ENCODE measurements at regions not wholly inside any gene's neighbourhood (a gene's known extent, or its start where the extent isn't known, plus 50 kb on each side); places are given as distances from the start of the nearest gene placed in this dataset.
"Not testable (repeated sequence)": the region's sequence is repeated elsewhere in the genome, so short reads cannot be mapped to it uniquely, and the experiment has no call there.

- no peak overlapping the region for H3K9ac ChIP-seq (ENCODE audit: low read depth in 1 of 2, low read length in 2 of 2)
- H3K27ac ChIP-seq (ENCODE audit: low read depth, low read length), result no peak overlapping the region
- no peaks in the 10 kb centered on the region for H3K36me3 ChIP-seq (ENCODE audit: control insufficient read depth in 1 of 2, insufficient read depth in 2 of 2, low read length in 2 of 2)
- H3K4me3 ChIP-seq (ENCODE audit: low read depth in 1 of 2, low read length in 2 of 2), result no peak overlapping the region
- no peaks in the 10 kb centered on the region for H3K4me1 ChIP-seq (ENCODE audit: control insufficient read depth in 1 of 2, insufficient read depth in 2 of 2, low read length in 2 of 2)
- peaks cover 6 to 11% of the 10 kb centered on the region in 2 donors for H3K9me3 ChIP-seq (ENCODE audit: control insufficient read depth in 1 of 2, low read length in 2 of 2)
- no peaks in the 10 kb centered on the region for H3K27me3 ChIP-seq (ENCODE audit: control insufficient read depth in 1 of 2, insufficient read depth in 2 of 2, low read length in 2 of 2)
Observed at GRCh38 chr5:98541641-98542040, 231.8 kb upstream of the RGMB start.

DNA sequence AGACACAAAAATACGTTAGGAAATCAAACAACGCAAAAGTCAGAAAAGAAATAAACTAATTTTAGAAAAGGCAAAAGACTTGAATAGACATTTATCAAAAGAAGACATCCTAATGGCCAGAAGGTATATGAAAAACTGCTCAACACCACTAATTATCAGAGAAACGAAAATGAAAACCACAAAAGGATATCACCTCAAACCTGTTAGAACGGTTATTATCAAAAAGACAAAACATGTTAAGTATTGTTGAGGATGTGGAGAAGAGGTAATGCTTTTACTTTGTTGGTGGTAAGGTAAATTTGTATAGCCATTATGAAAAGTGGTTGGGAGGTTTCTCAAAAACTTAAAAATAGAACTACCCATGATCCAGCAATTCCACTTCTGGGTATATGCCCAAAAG is 230.0 kb upstream of the RGMB start:
- peaks cover 6 to 11% of the 10 kb centered on the region in 2 donors for H3K9me3 ChIP-seq (ENCODE audit: control insufficient read depth in 1 of 2, low read length in 2 of 2)
- no peaks in the 10 kb centered on the region for H3K4me1 ChIP-seq (ENCODE audit: control insufficient read depth in 1 of 2, insufficient read depth in 2 of 2, low read length in 2 of 2)
- no peak overlapping the region for H3K9ac ChIP-seq (ENCODE audit: low read depth in 1 of 2, low read length in 2 of 2)
- H3K27me3 ChIP-seq (ENCODE audit: control insufficient read depth in 1 of 2, insufficient read depth in 2 of 2, low read length in 2 of 2), result no peaks in the 10 kb centered on the region
- no peak overlapping the region for H3K27ac ChIP-seq (ENCODE audit: low read depth, low read length)
- no peak overlapping the region for H3K4me3 ChIP-seq (ENCODE audit: low read depth in 1 of 2, low read length in 2 of 2)
- H3K36me3 ChIP-seq (ENCODE audit: control insufficient read depth in 1 of 2, insufficient read depth in 2 of 2, low read length in 2 of 2), result no peaks in the 10 kb centered on the region

DNA sequence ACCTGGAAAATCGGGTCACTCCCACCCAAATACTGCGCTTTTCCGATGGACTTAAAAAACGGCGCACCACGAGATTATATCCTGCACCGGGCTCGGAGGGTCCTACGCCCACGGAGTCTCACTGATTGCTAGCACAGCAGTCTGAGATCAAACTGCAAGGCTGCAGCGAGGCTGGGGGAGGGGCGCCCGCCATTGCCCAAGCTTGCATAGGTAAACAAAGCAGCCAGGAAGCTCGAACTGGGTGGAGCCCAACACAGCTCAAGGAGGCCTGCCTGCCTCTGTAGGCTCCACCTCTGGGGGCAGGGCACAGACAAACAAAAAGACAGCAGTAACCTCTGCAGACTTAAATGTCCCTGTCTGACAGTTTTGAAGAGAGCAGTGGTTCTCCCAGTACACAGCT is 226.5 kb upstream of the RGMB start:
- H3K4me1 ChIP-seq (ENCODE audit: control insufficient read depth in 1 of 2, insufficient read depth in 2 of 2, low read length in 2 of 2); H3K9me3 ChIP-seq (ENCODE audit: control insufficient read depth in 1 of 2, low read length in 2 of 2); H3K36me3 ChIP-seq (ENCODE audit: control insufficient read depth in 1 of 2, insufficient read depth in 2 of 2, low read length in 2 of 2); H3K27ac ChIP-seq (ENCODE audit: low read depth, low read length); H3K9ac ChIP-seq (ENCODE audit: low read depth in 1 of 2, low read length in 2 of 2); H3K4me3 ChIP-seq (ENCODE audit: low read depth in 1 of 2, low read length in 2 of 2); H3K27me3 ChIP-seq (ENCODE audit: control insufficient read depth in 1 of 2, insufficient read depth in 2 of 2, low read length in 2 of 2): not testable (repeated sequence)

DNA sequence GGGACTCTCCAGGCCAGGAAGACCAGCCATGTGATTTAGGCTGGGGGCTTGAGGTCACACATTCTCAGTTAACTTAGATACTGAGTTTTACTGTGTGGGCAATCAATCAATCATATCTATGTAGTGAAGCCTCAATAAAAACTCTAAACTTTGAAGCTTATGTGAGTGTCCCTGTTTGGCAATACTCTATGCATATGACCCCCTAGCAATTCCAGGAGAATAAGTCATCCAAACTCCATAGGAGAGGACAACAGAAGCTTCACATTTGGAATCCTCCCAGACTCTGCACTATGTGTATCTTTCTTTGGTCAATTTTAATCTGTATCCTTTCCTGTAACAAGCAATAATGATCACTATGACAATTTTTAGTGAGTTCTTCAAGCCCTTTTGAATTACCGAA is 216.8 kb upstream of the RGMB start:
- no peak overlapping the region for H3K4me3 ChIP-seq (ENCODE audit: low read depth in 1 of 2, low read length in 2 of 2)
- no peak overlapping the region for H3K9ac ChIP-seq (ENCODE audit: low read depth in 1 of 2, low read length in 2 of 2)
- no peak overlapping the region for H3K27ac ChIP-seq (ENCODE audit: low read depth, low read length)
- no peaks in the 10 kb centered on the region for H3K36me3 ChIP-seq (ENCODE audit: control insufficient read depth in 1 of 2, insufficient read depth in 2 of 2, low read length in 2 of 2)
- H3K27me3 ChIP-seq (ENCODE audit: control insufficient read depth in 1 of 2, insufficient read depth in 2 of 2, low read length in 2 of 2), result no peaks in the 10 kb centered on the region
- no peaks in the 10 kb centered on the region for H3K9me3 ChIP-seq (ENCODE audit: control insufficient read depth in 1 of 2, low read length in 2 of 2)
- H3K4me1 ChIP-seq (ENCODE audit: control insufficient read depth in 1 of 2, insufficient read depth in 2 of 2, low read length in 2 of 2), result no peaks in the 10 kb centered on the region

DNA sequence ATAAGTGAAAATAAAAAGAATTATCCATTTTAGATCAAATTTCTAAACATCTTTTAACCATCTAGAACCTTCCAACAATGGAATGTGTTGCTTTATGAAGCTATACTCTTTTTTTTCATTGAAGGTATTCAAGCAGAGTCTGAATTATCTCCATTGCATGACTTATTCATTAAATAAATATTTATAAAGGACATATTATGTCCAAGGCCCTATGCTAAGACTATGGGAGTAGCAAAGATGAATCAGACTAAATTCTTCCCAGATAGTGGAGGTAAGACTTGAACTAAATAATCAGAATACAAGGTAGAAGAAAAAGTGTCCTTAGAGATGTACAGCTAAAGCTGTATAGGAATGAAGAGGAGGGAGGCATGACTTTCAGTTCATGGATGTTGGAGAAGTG is 215.5 kb upstream of the RGMB start:
- Histone ChIP-seq H3K9me3 (ENCODE audit: control insufficient read depth in 1 of 2, low read length in 2 of 2) (no peaks in the 10 kb centered on the region), H3K27ac (ENCODE audit: low read depth, low read length) (no peak overlapping the region), H3K9ac (ENCODE audit: low read depth in 1 of 2, low read length in 2 of 2) (no peak overlapping the region), H3K4me3 (ENCODE audit: low read depth in 1 of 2, low read length in 2 of 2) (no peak overlapping the region), H3K4me1 (ENCODE audit: control insufficient read depth in 1 of 2, insufficient read depth in 2 of 2, low read length in 2 of 2) (no peaks in the 10 kb centered on the region), H3K27me3 (ENCODE audit: control insufficient read depth in 1 of 2, insufficient read depth in 2 of 2, low read length in 2 of 2) (no peaks in the 10 kb centered on the region), H3K36me3 (ENCODE audit: control insufficient read depth in 1 of 2, insufficient read depth in 2 of 2, low read length in 2 of 2) (no peaks in the 10 kb centered on the region)

DNA sequence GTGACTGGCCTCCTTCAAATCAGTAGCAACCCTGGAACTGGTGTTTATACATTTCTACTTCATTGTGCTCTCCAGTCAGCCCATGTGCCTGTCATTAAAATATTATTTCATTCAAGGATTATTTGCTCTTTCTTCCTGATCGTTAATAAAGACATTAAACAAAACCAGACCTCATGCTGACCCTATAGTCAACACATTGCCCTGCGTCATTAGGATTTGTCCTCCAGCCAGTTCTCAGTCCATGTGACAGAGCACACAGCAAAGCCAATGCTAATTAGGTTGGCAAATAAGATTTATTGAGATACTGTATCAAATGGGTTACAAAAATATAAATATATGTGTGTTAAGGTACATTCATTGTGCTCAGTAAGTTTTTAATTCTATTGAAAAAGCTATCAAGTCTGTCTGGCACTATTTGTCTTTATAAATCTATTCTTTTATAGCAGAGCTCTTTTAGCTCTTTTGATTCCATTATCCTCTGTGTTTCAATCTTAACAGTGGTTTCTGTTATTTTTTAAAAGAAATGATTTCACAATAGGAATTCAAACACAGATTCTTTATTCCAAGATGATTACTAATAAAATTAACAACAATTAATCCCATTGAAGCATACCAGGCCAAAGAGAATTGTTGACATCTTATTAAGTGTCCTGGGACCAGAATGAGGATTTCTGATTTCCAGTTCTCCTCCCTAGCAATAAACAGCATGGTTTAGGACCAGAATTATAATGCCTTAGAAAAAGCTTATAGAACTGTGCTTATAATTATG is 209.4 kb upstream of the RGMB start:
- Histone ChIP-seq H3K27ac (ENCODE audit: low read depth, low read length) (no peak overlapping the region), H3K27me3 (ENCODE audit: control insufficient read depth in 1 of 2, insufficient read depth in 2 of 2, low read length in 2 of 2) (no peaks in the 10 kb centered on the region), H3K36me3 (ENCODE audit: control insufficient read depth in 1 of 2, insufficient read depth in 2 of 2, low read length in 2 of 2) (no peaks in the 10 kb centered on the region), H3K9me3 (ENCODE audit: control insufficient read depth in 1 of 2, low read length in 2 of 2) (no peaks in the 10 kb centered on the region), H3K9ac (ENCODE audit: low read depth in 1 of 2, low read length in 2 of 2) (no peak overlapping the region), H3K4me3 (ENCODE audit: low read depth in 1 of 2, low read length in 2 of 2) (no peak overlapping the region), H3K4me1 (ENCODE audit: control insufficient read depth in 1 of 2, insufficient read depth in 2 of 2, low read length in 2 of 2) (peaks cover 0 to 8% of the 10 kb centered on the region in 2 donors)

DNA sequence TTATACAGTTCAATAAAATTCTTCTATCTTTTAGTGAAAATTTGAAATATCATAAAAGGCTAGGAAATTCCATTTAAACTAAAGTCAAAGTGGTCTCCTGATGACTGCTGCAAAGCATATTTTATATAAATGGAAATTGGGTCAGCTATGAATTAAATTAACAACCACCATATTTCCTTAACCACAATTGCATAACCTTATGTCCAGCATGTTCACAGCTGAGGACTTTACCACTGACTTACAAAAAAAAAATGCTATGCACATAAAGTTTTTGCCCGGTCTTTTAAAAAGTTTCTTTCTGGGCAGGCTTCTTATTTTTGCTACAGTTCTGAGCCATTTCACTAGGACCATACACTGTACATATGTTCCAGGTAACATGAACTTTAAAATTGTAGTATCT is 208.6 kb upstream of the RGMB start:
- H3K4me3 ChIP-seq (ENCODE audit: low read depth in 1 of 2, low read length in 2 of 2), result no peak overlapping the region
- H3K27me3 ChIP-seq (ENCODE audit: control insufficient read depth in 1 of 2, insufficient read depth in 2 of 2, low read length in 2 of 2), result no peaks in the 10 kb centered on the region
- H3K9me3 ChIP-seq (ENCODE audit: control insufficient read depth in 1 of 2, low read length in 2 of 2), result no peaks in the 10 kb centered on the region
- H3K36me3 ChIP-seq (ENCODE audit: control insufficient read depth in 1 of 2, insufficient read depth in 2 of 2, low read length in 2 of 2), result no peaks in the 10 kb centered on the region
- H3K4me1 ChIP-seq (ENCODE audit: control insufficient read depth in 1 of 2, insufficient read depth in 2 of 2, low read length in 2 of 2), result peaks cover 0 to 12% of the 10 kb centered on the region in 2 donors
- no peak overlapping the region for H3K27ac ChIP-seq (ENCODE audit: low read depth, low read length)
- no peak overlapping the region for H3K9ac ChIP-seq (ENCODE audit: low read depth in 1 of 2, low read length in 2 of 2)

DNA sequence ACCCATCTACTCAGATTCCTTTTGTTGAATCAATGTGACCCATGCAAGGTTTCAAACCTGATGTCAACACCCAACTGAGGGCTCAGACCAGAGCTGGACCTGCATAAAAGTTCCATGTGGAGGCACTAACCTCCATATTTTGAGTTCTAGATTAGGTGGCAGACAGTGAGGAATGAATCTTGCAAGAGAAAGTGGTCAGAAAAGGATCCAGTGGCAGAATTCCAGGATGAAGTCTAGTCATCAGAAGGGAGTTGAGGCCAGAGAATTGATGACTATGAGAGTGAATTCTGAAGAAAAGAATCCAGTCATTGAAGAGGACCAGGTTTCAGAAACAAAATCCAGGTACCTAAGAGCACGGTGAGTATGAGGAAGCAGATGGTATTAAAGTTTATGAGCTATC is 205.1 kb upstream of the RGMB start:
- no peak overlapping the region for H3K4me3 ChIP-seq (ENCODE audit: low read depth in 1 of 2, low read length in 2 of 2)
- no peaks in the 10 kb centered on the region for H3K36me3 ChIP-seq (ENCODE audit: control insufficient read depth in 1 of 2, insufficient read depth in 2 of 2, low read length in 2 of 2)
- H3K9ac ChIP-seq (ENCODE audit: low read depth in 1 of 2, low read length in 2 of 2), result no peak overlapping the region
- H3K27me3 ChIP-seq (ENCODE audit: control insufficient read depth in 1 of 2, insufficient read depth in 2 of 2, low read length in 2 of 2), result no peaks in the 10 kb centered on the region
- peaks cover 0 to 17% of the 10 kb centered on the region in 2 donors for H3K4me1 ChIP-seq (ENCODE audit: control insufficient read depth in 1 of 2, insufficient read depth in 2 of 2, low read length in 2 of 2)
- H3K9me3 ChIP-seq (ENCODE audit: control insufficient read depth in 1 of 2, low read length in 2 of 2), result no peaks in the 10 kb centered on the region
- H3K27ac ChIP-seq (ENCODE audit: low read depth, low read length), result no peak overlapping the region

DNA sequence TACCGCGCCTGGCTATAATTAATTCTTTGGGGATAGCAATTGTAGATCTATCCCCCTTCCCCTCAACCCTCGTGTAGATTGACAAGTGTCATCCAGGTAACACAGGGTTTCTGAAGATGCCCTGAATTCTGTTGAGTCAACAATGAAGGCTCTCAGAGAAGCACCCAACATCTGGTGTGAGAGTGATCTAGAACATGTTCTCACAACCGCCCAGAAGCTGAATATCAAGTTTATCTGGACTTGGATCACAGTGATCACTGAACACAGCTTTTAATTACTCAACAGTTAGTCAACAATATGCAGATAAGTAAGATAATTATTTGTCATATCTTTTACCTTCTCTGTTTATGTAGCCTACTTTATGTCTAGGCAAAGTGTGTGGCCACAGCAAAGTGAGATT is 204.2 kb upstream of the RGMB start:
- H3K9me3 ChIP-seq (ENCODE audit: control insufficient read depth in 1 of 2, low read length in 2 of 2), result no peaks in the 10 kb centered on the region
- no peak overlapping the region for H3K4me3 ChIP-seq (ENCODE audit: low read depth in 1 of 2, low read length in 2 of 2)
- H3K4me1 ChIP-seq (ENCODE audit: control insufficient read depth in 1 of 2, insufficient read depth in 2 of 2, low read length in 2 of 2), result peaks cover 0 to 10% of the 10 kb centered on the region in 2 donors
- no peak overlapping the region for H3K27ac ChIP-seq (ENCODE audit: low read depth, low read length)
- no peaks in the 10 kb centered on the region for H3K36me3 ChIP-seq (ENCODE audit: control insufficient read depth in 1 of 2, insufficient read depth in 2 of 2, low read length in 2 of 2)
- no peaks in the 10 kb centered on the region for H3K27me3 ChIP-seq (ENCODE audit: control insufficient read depth in 1 of 2, insufficient read depth in 2 of 2, low read length in 2 of 2)
- H3K9ac ChIP-seq (ENCODE audit: low read depth in 1 of 2, low read length in 2 of 2), result no peak overlapping the region

DNA sequence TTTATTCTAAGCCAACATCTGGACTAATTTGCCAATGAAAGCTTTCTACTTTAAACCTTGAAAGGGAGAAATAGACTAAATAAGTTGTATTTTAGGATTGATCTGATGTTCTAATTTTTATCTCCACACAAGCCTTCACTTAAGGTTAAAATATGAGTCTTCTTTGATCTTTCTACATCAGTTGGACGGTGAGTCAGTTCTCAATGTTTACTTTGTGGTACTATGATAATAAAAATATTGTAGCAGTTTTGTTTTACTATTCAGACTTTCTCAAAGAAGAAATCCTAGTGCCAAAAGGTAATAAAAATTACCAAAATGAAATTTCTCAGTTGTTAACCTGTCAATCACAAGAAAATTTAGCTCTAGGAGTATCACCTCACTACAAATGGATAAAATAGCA is 203.5 kb upstream of the RGMB start:
- Histone ChIP-seq H3K27ac (ENCODE audit: low read depth, low read length) (no peak overlapping the region), H3K4me1 (ENCODE audit: control insufficient read depth in 1 of 2, insufficient read depth in 2 of 2, low read length in 2 of 2) (peaks cover 0 to 10% of the 10 kb centered on the region in 2 donors), H3K4me3 (ENCODE audit: low read depth in 1 of 2, low read length in 2 of 2) (no peak overlapping the region), H3K27me3 (ENCODE audit: control insufficient read depth in 1 of 2, insufficient read depth in 2 of 2, low read length in 2 of 2) (no peaks in the 10 kb centered on the region), H3K36me3 (ENCODE audit: control insufficient read depth in 1 of 2, insufficient read depth in 2 of 2, low read length in 2 of 2) (no peaks in the 10 kb centered on the region), H3K9me3 (ENCODE audit: control insufficient read depth in 1 of 2, low read length in 2 of 2) (no peaks in the 10 kb centered on the region), H3K9ac (ENCODE audit: low read depth in 1 of 2, low read length in 2 of 2) (no peak overlapping the region)

Data from duodenal mucosa (tissue), 2 donors.